GM12878 (cell line): ENCODE measurements at regions not wholly inside any gene's neighbourhood (a gene's known extent, or its start where the extent isn't known, plus 50 kb on each side); places are given as distances from the start of the nearest gene placed in this dataset.

ENCODE experiments used
- BCLAF1 ChIP-seq: fragments of 450-650 bp; IDR thresholded peaks from 2 replicates; pipeline ENCODE4 v1.6.1; 2017; ENCODE audit warnings: antibody characterized with exemption, mild to moderate bottlenecking, moderate library complexity
- CBFB ChIP-seq: IDR thresholded peaks from 2 replicates; pipeline ENCODE4 v1.6.1; 2016; ENCODE audit warnings: antibody characterized with exemption, low read depth
- CHD2 ChIP-seq: IDR thresholded peaks from 2 replicates; pipeline ENCODE4 v1.6.1; 2011; ENCODE audit warnings: low read depth, low read length, improper control_type of control experiment, borderline replicate concordance
- CREB1 ChIP-seq: IDR thresholded peaks from 2 replicates; pipeline ENCODE4 v1.6.1; 2012; ENCODE audit warnings: low read depth, mild to moderate bottlenecking, inconsistent platforms
- ELK1 ChIP-seq: IDR thresholded peaks from 2 replicates; pipeline ENCODE4 v1.6.1; 2012; ENCODE audit warnings: low read depth, low read length, improper control_type of control experiment
- EZH2 ChIP-seq: IDR thresholded peaks from 2 replicates; pipeline ENCODE4 v1.6.1; 2012; ENCODE audit warnings: low read depth, mild to moderate bottlenecking, control low read depth, inconsistent platforms, low read length, borderline replicate concordance; ENCODE audit not compliant: control insufficient read depth
- MAX ChIP-seq: IDR thresholded peaks from 2 replicates; pipeline ENCODE4 v1.6.1; 2012; ENCODE audit warnings: low read depth, low read length, improper control_type of control experiment
- PML ChIP-seq: IDR thresholded peaks from 2 replicates; pipeline ENCODE4 v1.6.1; 2012; ENCODE audit warnings: low read length, inconsistent platforms
- POLR2AphosphoS5 ChIP-seq: IDR thresholded peaks from 2 replicates; pipeline ENCODE4 v1.6.1; 2011; ENCODE audit warnings: mild to moderate bottlenecking, low read length, inconsistent platforms
- REST ChIP-seq: IDR thresholded peaks from 2 replicates; pipeline ENCODE4 v1.6.1; 2012; ENCODE audit warnings: mild to moderate bottlenecking, low read depth, low read length
- SUPT20H ChIP-seq: IDR thresholded peaks from 2 replicates; pipeline ENCODE4 v1.6.1; 2011; ENCODE audit warnings: low read depth, mild to moderate bottlenecking, low read length, moderate library complexity, borderline replicate concordance; ENCODE audit not compliant: control insufficient read depth
- TBL1XR1 ChIP-seq: IDR thresholded peaks from 2 replicates; pipeline ENCODE4 v1.6.1; 2012; ENCODE audit warnings: low read depth, low read length, improper control_type of control experiment

GRCh38 chr10:130638991-130639390 lies 502.8 kb downstream of the GLRX3 start:
- TF ChIP-seq CREB1: no peak
- no peak for TF ChIP-seq BCLAF1
- no peak for TF ChIP-seq PML
- TF ChIP-seq SUPT20H: no peak
- no peak for TF ChIP-seq CBFB
- TF ChIP-seq MAX: no peak
- TF ChIP-seq ELK1: no peak
- no peak for TF ChIP-seq EZH2
- TF ChIP-seq POLR2AphosphoS5: no peak
- TF ChIP-seq REST: no peak
- TF ChIP-seq TBL1XR1: no peak
- TF ChIP-seq CHD2: no peak
